ENCODE measurements at regions not wholly inside any gene's neighbourhood (a gene's known extent, or its start where the extent isn't known, plus 50 kb on each side); places are given as distances from the start of the nearest gene placed in this dataset.

DNA sequence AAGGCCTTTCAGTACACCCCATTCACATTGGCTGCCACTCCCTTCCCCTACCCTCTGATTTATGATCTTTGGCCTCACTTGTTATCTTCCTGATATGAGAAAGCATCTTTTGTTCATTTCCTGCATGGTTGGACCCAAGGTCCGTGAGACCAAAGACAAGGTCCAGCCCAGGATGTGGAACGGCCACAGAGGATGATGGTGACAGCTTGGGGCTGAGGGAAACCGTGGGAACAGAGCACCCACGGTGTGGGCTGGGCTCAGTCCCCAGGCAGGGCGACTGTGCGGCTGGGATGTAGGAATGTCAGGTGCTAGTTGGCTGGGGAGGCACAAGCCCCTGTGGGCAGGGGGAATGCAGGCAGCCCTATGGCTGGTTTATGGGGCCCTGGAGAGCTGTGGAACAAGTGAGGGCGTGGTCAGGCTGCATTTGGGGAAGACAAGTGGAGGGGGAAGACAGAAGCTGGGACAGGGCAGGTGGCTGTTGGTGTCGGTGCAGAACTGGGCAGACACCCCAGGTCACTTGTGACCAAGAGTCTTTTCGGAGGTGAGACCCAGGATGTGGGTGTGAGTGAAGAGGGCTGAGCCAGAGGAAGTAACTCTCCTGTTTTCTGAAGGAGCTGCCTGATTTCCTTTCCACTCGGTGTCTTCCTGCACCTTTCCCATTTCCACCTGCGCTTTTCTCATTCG lies 51.7 kb upstream of the IGFBP3 start:
- intact Hi-C loops (cut with DNase I), result no loop called here
- Histone ChIP-seq H3K4me1 (peaks cover 3 to 6% of the 10 kb centered on the region in 2 donors), H3K9me3 (no peaks in the 10 kb centered on the region), H3K4me3 (no peak overlapping the region), H3K27ac (no peak overlapping the region), H3K36me3 (no peaks in the 10 kb centered on the region), H3K27me3 (no peaks in the 10 kb centered on the region)
- DNase-seq, result no peak
- TF ChIP-seq, protein P1, sequence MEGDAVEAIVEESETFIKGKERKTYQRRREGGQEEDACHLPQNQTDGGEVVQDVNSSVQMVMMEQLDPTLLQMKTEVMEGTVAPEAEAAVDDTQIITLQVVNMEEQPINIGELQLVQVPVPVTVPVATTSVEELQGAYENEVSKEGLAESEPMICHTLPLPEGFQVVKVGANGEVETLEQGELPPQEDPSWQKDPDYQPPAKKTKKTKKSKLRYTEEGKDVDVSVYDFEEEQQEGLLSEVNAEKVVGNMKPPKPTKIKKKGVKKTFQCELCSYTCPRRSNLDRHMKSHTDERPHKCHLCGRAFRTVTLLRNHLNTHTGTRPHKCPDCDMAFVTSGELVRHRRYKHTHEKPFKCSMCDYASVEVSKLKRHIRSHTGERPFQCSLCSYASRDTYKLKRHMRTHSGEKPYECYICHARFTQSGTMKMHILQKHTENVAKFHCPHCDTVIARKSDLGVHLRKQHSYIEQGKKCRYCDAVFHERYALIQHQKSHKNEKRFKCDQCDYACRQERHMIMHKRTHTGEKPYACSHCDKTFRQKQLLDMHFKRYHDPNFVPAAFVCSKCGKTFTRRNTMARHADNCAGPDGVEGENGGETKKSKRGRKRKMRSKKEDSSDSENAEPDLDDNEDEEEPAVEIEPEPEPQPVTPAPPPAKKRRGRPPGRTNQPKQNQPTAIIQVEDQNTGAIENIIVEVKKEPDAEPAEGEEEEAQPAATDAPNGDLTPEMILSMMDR (IDR thresholded peaks at IDR 0.05), result no peak
- ATAC-seq, result no peak

GRCh38 chr7:45971661-45972175 lies 50.6 kb upstream of the IGFBP3 start:
- Histone ChIP-seq H3K27ac (no peak overlapping the region), H3K36me3 (no peaks in the 10 kb centered on the region), H3K4me1 (peaks cover 0 to 4% of the 10 kb centered on the region in 2 donors), H3K4me3 (no peak overlapping the region), H3K9me3 (no peaks in the 10 kb centered on the region), H3K27me3 (no peaks in the 10 kb centered on the region)
- ATAC-seq (no peak), DNase-seq (no peak)
- TF ChIP-seq, protein P1 (IDR thresholded peaks at IDR 0.05), result no peak
- intact Hi-C loops (cut with DNase I), result no loop called here

GRCh38 chr7:45971171-45971570 lies 50.1 kb upstream of the IGFBP3 start:
- Histone ChIP-seq H3K4me3 (no peak overlapping the region), H3K4me1 (peaks cover 0 to 4% of the 10 kb centered on the region in 2 donors), H3K36me3 (no peaks in the 10 kb centered on the region), H3K9me3 (no peaks in the 10 kb centered on the region), H3K27ac (no peak overlapping the region), H3K27me3 (no peaks in the 10 kb centered on the region)
- intact Hi-C loops (cut with DNase I), result no loop called here
- no peak for DNase-seq
- TF ChIP-seq, protein P1 (IDR thresholded peaks at IDR 0.05), result no peak
- no peak for ATAC-seq

Data from left lung (tissue), 4 donors.